ENCODE measurements at regions not wholly inside any gene's neighbourhood (a gene's known extent, or its start where the extent isn't known, plus 50 kb on each side); places are given as distances from the start of the nearest gene placed in this dataset.

GRCh38 chr4:125944966-125945365 lies 630.2 kb downstream of the FAT4 start:
- DNase-seq (ENCODE audit: low spot score), result no peak

DNA sequence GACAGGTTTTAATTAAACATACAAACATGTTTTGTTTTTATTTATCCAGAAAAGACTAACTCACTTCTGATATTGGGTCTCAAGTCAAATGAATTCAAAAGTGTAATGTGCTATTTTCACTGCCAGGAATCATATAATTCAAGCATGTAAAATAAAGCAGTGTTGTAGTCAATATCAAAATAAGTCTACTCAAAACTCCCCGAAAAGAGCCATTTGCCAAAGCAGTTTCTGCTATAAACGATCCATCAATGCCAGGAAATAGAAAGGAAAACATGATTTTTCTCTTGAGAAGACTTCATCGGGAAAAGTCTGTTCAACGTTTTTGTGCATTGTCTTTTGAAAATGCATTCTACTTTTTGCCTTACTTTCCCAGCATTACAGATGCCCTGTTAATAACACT lies 633.3 kb downstream of the FAT4 start:
- no peak for DNase-seq (ENCODE audit: low spot score)

GRCh38 chr4:125951261-125951887 lies 636.6 kb downstream of the FAT4 start:
- DNase-seq (ENCODE audit: low spot score), result no peak

DNA sequence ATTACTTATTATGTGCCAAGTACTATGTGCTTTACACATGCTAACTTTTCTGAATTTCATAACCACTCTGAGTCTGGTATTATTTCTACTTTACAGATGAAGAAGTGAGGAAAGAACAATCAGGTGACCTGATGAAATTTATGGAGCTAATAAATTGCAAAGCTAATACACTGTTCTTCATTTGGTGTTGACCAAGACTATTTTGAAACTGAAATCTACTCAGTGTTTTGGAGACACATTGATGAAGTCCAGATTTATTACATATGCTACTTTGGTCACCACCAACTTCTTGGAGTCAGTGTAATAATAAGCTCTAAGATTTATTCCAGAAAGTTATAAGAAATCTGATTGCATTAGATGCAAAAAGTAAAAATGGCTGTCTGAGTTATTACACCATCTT lies 637.9 kb downstream of the FAT4 start:
- no peak for DNase-seq (ENCODE audit: low spot score)

DNA sequence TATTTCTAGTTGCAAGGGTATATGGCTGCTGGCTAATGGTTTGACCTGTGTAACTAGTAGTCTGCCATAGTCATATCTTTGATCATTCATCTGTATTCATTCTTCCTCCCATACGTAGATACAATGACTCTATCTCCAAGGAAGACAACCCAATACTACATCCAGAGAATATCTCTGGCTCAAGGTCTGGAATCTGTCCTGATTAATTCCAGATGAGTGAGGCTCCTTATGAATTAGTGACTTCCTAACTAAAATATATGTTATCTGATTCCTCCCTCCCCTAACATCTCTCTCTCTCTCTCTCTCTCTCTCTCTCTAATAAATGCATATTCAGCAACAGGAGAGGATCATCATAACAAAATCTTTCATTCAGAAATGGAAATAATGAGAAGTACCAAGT lies 641.5 kb downstream of the FAT4 start:
- DNase-seq (ENCODE audit: low spot score), result no peak

DNA sequence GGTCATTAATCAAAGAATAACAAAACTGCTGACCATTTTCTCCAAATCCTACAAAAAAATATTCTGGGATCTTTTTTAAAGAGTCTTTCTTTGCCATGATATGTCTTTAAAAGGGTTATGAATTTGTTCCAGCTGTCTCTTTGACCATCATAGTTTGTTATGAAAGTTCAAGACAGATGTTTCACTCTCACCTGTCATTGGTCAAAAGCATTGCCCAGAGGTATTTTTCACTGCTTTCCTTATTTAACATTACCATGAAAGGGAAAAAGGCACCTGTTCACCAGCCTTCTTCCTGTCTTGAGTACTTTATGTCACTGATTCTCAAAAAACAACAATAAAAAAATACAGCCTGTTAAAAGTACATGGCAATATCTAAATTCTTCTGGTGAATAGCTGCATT lies 643.8 kb downstream of the FAT4 start:
- no peak for DNase-seq (ENCODE audit: low spot score)

DNA sequence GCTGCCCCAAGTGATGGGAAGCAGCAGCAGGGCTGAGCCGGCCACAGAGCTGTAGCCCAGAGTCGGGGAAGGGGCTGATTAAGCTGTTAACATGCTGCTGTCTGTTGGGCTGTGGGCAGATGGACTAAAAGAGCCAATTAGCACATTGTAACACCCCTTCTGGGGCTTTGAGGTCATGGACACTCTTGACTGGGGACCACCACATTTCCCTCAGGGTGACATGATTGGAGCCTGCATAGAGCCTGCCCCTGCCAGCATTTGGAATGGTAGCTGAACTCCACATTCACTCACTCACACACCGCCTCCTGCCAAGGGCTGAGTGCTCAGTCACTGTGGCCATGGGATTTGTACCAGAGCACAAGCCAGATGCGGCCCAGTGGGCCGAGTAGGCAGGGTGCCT lies 646.9 kb downstream of the FAT4 start:
- DNase-seq (ENCODE audit: low spot score), result no peak

DNA sequence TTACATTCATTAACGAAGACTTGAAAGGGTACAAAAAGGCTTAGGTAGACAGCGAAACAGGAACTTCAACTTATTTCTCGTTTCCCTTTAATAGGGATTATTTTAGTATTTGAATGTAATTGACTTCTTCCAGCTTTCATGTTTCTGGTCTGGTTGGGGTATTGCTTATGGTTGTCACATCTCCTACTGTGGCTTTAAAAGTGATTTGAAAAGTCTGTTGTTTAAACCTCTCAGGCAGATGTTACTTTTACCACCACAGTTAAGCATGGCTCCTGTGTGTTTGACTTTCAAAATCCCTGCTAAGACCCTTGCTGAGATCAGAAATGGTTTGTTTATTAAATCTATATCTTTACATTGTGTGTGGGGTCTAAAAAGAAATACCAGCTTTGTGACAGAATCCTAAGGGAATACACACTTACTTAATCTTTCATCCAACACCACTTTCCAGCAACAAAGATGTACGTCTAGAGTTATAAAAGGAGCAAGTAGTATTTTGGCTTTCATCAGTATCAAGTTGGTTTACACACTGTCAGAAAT lies 661.2 kb downstream of the FAT4 start:
- no peak for DNase-seq (ENCODE audit: low spot score)

- DNase-seq (ENCODE audit: low spot score), result no peak
These were observed 665.2 kb downstream of the FAT4 start for GRCh38 chr4:125979950-125980349.

- DNase-seq (ENCODE audit: low spot score), result no peak
These were observed 668.4 kb downstream of the FAT4 start for GRCh38 chr4:125983168-125983567.

GRCh38 chr4:125985856-125986255 lies 671.1 kb downstream of the FAT4 start:
- DNase-seq (ENCODE audit: low spot score), result no peak

DNA sequence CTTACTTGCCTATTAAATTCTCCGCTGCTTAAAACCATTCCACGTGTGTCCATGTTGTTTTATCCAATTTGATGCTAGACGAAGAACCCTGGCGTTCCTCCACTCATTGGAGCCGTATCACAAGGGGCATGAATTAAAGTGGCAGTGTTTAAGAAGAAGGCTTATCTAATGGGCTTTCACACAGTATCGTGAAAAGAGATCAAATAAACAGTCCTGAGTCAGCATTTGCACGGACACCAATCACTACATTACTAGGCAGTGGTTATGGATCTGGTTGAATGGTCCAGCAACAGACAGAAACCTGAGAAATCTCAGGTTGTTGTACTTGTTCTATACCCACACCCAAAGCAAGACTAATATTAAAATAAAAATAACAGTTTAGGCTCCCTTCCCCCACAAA lies 671.6 kb downstream of the FAT4 start:
- no peak for DNase-seq (ENCODE audit: low spot score)

DNA sequence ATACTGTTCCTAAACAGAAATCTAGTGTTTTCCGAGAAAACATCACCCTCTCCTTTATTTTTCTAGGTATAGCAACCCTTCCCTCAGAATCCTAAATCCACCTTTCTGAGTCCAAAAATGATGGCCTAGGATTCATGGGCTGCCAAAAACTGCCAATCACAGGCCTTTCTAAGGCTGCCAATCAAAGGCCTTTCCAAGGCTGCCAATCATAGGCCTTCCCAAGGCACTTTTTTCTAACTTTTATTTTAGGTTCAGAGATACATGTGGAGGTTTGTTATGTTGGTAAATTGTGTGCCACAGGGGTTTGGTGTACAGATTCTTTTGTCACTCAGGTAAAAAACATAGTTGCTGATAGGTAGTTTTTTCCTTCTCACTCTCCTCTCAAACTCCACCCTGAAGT lies 673.7 kb downstream of the FAT4 start:
- no peak for DNase-seq (ENCODE audit: low spot score)

DNA sequence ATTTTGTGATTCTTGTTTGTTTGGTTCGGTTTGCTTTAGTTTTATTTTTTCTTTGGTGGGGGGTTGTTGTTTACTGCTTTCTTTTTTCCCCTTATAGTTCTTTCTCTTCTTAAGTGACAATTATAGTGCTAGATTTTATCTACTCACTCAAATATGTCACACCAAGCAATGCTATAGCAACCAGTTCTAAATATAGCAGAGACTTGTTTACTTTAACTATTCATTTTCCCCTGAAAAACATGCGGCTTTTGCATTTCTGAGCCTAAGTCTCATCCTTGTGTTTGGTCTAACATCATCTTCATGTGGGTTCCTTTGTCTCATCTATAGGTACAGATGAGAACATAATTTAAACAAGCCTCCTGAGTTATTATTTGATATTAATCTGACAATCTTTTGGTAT lies 676.6 kb downstream of the FAT4 start:
- DNase-seq (ENCODE audit: low spot score), result no peak

DNA sequence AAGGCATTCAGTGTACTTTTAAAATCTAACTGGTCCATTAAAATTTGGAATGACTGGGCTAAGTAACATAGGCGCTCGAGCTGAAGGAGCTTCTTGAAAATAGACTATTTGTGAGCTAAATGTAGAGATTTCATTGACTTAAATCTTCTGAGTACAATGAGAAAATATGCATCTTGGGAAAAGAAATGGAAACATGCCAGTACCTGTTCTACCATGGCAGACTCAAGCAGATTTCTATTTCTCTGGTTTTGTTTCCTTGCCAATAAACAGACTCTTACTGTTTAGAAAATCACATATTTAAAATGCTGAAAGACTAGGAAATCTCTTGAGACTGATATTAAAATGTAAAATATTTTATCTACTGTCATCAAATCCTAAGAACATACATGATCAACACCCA lies 678.1 kb downstream of the FAT4 start:
- no peak for DNase-seq (ENCODE audit: low spot score)

DNA sequence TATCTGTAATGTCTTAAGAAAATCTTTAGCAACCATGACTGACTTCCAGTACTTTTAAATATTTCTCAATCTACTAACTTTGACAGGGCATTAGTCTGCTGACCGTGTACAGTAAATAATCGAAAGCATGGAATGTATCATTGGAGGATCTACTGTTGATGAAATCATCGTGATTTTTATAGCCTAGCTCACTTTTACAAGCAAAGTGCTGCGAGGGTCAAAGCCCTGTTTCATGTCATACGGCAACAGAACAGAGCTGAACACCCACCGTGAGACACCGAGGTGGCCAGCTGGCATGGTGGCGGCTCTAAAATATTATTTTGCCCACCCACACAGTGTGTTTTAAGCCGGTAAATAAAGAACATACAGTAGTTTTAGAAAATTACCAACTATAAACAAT lies 679.3 kb downstream of the FAT4 start:
- DNase-seq (ENCODE audit: low spot score), result no peak

DNA sequence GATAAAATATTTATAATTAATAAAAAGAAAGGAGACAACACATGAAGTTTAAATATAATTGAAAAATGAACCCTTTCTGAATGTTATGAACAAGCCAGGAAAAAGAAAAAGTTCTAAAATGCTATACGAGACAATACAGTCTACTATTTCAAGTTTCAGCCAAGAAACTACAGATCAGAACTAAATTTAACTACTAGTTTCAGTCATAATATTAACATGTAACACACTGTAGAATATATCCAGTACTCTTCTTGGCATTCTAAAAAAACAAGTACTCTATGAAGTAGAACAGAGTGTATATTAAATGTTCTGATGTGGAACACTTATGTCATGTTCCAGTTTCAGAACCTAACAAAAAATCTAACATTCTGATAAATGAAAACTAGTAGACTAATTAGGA lies 679.7 kb downstream of the FAT4 start:
- DNase-seq (ENCODE audit: low spot score), result no peak

- no peak for DNase-seq (ENCODE audit: low spot score)
These were observed 690.2 kb downstream of the FAT4 start for GRCh38 chr4:126004941-126005340.

DNA sequence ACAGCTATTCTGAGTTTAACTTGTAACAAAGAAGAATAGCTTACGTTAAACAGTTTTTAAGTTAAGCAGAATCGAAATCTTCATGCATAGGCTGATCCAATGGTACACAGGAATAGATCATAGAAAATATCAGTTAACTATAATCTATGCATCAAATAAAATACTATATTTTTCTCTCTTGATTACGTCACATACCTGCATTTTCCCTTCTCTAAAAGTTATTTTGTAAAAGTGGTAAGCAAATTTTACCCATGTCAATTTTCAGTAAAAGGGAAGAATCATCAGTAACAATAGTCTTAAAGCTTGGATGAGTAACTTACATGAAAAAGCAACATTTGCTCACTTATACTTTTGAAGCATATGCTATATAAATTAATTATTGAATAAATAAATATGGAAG lies 692.4 kb downstream of the FAT4 start:
- DNase-seq (ENCODE audit: low spot score), result no peak

- DNase-seq (ENCODE audit: low spot score), result no peak
These were observed 698.0 kb downstream of the FAT4 start for GRCh38 chr4:126012691-126013290.

GRCh38 chr4:126018274-126018673 lies 703.5 kb downstream of the FAT4 start:
- no peak for DNase-seq (ENCODE audit: low spot score)

GRCh38 chr4:126023896-126024295 lies 709.1 kb downstream of the FAT4 start:
- DNase-seq (ENCODE audit: low spot score), result no peak

DNA sequence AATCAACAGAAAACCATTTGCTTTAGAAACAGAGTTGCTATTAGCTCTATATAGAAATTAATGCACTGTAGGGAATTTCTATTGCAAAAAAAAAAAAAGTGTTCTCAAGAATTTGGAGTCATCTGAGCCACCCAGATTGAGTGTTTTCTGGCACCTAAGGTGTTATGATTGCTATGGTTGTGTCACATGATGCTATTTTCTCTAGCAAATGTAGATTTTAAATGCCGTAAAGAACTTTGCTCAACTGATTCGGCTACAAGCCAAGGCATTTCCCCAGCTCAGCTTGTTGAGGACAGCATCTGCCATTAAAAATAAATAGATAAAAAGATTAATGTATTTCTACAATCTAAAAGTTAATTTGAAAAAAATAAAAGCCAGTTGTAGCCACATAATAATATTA lies 712.8 kb downstream of the FAT4 start:
- DNase-seq (ENCODE audit: low spot score), result no peak

DNA sequence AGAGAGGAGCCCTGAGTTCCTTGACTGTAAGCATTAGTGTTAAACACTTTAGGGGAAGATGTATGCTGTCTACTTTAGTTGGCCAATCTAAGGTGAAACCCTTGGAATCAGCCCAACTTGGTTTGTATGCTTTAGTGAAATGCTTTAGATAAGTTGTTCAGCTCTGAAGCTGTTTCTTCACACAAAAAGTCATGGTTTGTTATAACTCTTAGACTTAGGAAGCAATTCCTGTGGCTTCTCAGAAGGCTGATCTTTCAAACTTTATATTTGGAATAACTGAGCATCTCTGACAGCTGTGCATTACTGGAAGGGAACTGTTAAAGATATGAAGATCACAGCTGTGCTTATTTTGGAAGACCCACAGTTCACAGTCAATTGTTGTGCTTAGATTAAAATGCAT lies 714.1 kb downstream of the FAT4 start:
- no peak for DNase-seq (ENCODE audit: low spot score)

Measured in mucosa of gallbladder (tissue), 1 donor.